C1 segment of cervical spinal cord (tissue), 14 donors: ENCODE measurements at regions not wholly inside any gene's neighbourhood (a gene's known extent, or its start where the extent isn't known, plus 50 kb on each side); places are given as distances from the start of the nearest gene placed in this dataset.
A peak's percentile ranks its signal among the peaks of the same experiment; 100 is the strongest.

Source experiments
- DNase-seq, 14 donors: peaks; one replicate each; lab custom pipeline; 2025; lab: John Stamatoyannopoulos, UW

DNA sequence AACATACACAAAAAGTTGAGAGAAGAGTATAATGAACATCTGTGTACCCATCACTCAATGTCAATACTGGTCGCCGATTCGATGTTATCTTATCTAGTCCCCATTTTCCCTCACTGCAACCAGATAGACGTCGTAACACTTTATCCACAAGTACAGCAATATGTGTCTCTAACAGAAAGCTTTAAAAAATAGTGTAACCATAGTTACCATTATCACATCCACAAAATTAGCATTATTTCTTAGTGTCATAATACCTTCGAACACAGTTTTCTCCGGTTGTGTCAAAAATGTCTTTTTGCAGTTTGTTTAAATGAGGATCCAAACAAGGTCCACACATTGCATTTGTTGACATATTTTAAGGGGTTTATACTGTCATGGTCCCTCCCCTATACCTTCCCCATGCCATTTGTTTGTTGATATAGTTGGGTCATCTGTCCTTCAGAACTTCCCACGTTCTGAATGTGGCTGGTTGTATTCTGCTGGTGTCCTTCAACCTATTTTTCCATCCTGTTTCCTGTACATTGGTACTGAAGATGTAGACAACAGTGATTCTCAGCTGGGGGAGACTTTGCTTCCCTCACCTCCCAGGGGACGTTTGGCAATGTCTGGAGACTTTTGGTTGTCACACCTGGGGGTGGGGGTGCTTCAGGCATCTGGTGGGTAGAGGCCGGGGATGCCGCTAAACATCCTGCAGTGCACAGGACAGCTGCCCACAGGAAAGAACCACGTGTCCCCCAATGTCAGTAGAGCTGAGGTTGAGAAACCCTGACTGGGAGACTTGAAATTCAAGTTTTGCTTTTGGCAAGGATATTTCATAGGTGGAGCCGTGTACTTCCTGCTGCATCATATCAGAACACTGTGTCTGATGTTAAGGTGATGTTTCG, 72.7 kb upstream of the SPRED2 start:
- DNase-seq, result no peak

DNA sequence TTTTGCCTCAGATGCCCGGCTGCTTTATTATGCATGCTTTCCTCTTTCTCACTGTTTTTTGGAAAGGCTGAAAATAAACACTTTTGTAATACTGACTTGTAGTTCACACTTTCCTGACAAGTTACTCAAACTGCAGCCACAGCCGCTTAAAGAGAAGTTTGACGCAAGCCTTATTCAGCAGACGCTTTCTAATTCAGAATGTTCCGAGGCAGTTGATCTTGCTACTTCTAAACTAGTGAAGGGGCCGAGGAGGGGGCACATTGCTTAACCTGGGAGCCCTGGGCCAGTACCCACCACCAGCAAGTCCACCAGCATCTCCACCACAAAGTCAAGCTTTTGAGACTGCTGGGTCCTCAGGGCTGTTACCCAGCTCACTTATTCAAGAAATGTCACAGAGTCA, 71.8 kb upstream of the SPRED2 start:
- DNase-seq, result peak in 2 of 14 donors; percentile 23 to 24

DNA sequence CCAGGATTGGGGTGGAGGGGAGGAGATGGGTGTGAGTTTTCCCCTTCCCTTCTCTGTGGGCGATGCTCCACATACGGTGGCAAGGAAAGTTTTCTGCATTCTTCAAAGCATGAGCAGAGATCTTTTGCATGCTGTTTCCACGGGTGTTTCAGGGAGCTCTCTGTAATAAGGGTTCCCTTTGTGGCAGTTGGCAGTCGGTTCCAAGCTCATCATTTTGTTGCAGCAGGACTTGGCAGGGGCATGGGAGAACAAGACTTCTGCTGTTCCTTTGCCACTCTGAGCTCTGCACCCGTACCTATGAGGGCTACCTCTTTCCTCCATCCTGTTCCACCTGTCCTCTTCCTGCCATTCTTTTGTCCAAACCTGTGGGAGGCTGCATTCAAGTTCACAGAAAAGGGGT, 71.3 kb upstream of the SPRED2 start:
- peak in 10 of 14 donors; percentile 4 to 67 (median 23) for DNase-seq

DNA sequence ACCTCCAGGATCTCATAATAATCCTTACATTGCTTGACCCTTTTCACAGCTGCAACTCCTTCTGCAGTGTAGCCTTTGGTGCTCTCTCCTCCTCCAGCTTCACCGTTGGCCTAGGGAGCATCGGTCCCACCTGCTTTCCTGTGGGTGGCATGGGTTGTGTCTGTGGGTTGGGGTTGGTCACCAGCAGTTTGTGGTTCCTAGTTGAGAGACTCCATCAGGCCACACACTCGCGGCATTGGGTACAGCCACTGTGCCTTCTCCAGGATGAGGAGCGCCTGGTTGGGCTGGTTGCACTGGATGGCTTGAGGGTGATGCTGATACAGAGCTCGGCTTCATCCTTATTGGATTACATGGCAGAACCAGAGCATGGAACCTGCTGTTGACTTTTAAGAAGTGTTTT, 69.4 kb upstream of the SPRED2 start:
- no peak for DNase-seq

- no peak for DNase-seq
These were observed 68.7 kb upstream of the SPRED2 start for GRCh38 chr2:65501074-65501473.

- no peak for DNase-seq
These were observed 68.1 kb upstream of the SPRED2 start for GRCh38 chr2:65500310-65501040.

DNA sequence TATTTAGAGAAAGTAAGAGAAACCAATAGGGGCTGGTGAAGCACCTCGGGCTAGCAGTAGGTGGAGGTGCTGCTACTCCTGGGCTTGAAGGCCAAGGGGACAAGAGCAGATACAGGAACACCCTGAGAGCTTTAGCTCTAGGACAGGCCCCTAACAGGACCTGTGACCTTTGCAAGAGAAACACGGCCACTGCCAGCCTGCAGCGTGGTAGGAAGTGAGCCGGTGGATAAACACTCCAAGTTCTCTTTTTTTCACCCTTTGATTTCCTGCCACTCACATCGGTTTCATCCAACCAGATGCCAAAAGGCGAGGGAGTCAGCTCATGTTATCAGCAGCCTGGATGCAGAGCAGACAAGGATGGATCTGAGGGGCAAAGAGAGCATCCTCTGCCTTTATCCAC, 66.8 kb upstream of the SPRED2 start:
- no peak for DNase-seq

DNA sequence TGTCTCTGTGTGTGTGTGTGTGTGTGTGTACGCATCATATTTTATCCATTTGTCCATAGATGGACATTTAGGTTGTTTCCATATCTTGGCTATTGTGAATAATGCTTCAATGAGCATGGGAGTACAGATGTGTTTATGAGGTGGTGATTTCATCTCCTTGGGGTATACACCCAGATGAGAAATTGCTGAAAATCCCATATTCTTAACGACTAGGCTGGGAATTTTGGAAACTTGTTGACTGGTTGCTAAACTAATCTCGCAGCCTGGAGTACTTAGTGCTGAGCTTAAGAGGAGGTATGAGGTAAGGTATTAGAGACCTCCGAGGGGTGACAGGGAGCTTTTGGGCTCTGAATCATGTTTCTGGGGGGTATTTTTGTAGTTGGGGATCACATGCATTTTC, 66.0 kb upstream of the SPRED2 start:
- no peak for DNase-seq

GRCh38 chr2:65495251-65495877, 63.0 kb upstream of the SPRED2 start:
- DNase-seq, result no peak

DNA sequence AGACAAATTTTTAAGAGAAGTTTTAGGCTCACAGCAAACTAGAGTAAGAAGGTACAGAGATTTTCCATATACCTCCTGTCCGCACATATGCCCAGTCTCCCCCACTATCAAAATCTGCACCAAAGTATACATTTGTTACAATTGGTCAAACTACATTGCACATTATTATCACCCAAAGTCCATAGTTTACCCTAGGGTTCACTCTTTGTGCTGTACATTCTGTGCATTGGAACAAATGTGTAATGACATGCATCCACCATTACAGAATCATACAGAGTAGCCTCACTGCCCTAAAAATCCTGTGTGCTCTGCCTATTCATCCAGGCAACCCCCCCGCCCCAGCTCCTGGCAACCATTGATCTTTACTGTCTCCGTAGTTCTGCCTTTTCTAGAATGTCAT, 61.7 kb upstream of the SPRED2 start:
- DNase-seq, result no peak

DNA sequence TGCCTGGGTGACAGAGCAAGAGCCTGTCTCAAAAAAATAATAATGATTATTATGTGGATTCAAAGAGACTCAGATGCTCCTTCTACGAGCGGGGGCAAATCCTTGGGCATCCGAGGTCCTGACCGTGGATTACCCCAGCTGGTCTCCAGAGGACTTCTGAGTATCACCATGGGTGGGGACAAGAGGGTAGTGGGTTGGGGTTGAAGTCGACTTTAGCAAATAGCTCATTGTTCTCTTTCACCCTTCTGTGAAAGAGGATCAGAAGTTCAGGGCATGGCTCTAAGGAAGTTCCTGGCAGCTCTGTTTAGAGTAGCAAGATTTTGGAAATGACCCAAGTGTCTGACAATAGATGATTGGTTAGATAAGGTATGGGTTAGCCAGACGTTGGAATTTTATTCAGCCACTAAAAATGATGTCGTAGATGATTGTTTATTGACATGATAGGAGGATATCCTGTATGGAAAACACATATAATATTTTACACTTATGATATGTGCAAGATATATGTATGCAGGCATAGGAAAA, 59.0 kb upstream of the SPRED2 start:
- DNase-seq, result no peak

DNA sequence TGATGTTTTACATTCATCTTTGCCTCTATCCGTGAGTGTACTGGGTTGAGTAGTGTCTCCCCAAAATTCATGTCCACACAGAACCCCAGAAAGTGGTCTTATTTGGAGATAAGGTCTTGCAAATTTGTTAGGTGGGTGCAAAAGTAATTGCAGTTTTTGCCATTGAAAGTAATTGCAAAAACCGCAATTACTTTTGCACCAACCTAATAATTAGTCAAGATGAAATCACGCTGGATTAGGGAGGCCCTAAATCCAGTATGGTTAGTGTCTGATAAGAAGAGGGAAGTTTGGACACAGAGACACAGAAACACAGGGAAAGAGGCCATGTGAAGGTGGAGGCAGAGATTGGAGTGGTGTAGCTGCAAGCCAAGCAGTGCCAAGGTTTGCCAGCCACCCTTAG, 57.8 kb upstream of the SPRED2 start:
- no peak for DNase-seq

GRCh38 chr2:65489269-65489668, 56.9 kb upstream of the SPRED2 start:
- DNase-seq, result no peak

GRCh38 chr2:65488527-65488926, 56.1 kb upstream of the SPRED2 start:
- DNase-seq, result no peak

DNA sequence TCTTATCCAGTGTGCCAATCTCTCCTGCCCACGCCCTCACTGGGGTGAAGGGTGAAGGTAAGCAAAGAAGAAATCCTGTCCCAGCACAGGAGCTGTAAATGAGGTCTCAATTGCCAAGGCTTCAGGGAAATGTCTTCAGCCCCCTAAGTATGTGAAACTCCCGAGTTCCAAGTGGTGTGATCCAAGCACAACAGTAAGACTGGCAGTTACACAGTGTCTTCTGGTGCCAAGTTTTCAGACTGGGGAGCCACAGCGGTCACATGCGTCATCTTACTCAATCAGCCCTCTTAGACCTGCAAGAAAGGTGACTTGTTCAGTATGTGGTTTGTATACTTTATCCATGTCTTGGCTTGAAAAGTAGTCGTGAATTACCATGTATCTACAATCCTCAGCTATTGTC, 55.0 kb upstream of the SPRED2 start:
- DNase-seq, result peak in 1 of 14 donors; percentile 20

DNA sequence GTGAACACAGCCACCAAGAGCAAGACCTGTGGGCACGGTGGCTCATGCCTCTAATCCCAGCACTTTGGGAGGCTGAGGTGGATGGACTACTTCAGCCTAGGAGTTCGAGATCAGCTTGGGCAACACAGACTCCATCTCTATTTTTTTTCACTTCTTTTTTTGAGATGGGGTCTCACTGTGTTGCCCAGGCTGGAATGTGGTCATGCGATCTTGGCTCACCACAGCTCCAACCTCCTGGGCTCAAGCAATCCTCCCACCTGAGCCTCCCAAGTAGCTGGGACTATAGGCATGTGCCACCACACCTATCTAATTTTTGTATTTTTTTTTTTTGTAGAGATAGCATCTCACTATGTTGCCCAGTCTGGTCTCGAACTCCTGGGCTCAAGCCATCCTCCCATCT, 54.4 kb upstream of the SPRED2 start:
- DNase-seq, result no peak

- no peak for DNase-seq
These were observed 53.9 kb upstream of the SPRED2 start for GRCh38 chr2:65486282-65486681.

DNA sequence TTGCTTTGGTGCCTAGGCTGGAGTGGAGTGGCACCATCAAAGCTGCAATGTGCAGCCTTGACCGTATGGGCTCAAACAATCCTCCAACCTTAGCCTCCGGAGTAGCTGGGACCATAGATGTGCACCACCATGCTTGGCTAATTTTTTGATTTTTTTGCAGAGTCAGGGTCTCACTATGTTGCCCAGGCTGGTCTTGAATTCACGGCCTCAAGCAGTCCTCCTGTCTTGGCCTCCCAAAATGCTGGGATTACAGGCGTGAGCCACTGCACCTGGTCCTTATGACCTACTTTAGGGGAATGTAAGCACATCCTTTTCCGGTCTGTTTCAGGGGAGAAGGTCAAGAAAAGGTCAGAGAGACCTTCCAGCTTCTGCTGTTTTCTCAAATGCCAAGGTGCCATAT, 53.4 kb upstream of the SPRED2 start:
- DNase-seq, result no peak

DNA sequence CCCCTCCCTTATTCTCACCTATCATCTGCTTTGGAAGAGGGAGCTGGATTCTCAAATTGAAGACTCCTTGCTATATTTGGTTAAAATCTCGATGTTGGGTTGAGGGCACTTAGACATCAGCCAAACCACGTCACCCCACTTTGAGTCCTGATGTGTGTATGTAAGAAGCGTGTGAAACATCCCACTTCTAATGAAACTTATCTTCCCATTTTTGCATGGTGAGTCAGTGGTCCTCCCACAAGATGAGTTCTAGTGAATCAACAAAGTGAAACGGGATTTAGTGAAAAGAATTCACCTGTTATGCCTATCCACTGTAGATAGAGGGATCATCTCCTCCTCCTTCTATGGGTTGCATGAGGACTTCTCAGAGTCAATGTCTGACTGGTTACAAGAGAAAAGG, 51.4 kb upstream of the SPRED2 start:
- DNase-seq, result no peak

- no peak for DNase-seq
These were observed 50.6 kb upstream of the SPRED2 start for GRCh38 chr2:65482971-65483370.
